Activated B cell treated with CpG ODN at 0.5 μM for 24 hours (primary cell): ENCODE measurements at regions not wholly inside any gene's neighbourhood (a gene's known extent, or its start where the extent isn't known, plus 50 kb on each side); places are given as distances from the start of the nearest gene placed in this dataset.

Experiments
- ATAC-seq: fragments of 200-7000 bp; cut with Tn5 transposase; one replicate; pipeline ENCODE4 v1.10.0; 2021; ENCODE audit warnings: low read depth, mild to moderate bottlenecking, moderate library complexity
- CTCF ChIA-PET: fragments of 350-600 bp; sonication (Branson Sonifier 250); formaldehyde crosslinking; loops from one replicate; lab custom pipeline; 2021; ENCODE audit warnings: antibody characterized with exemption; lab: Charles Lee
- POLR2A ChIA-PET: fragments of 350-600 bp; sonication (Branson Sonifier 250); formaldehyde crosslinking; loops from one replicate; lab custom pipeline; 2021; ENCODE audit warnings: antibody characterized with exemption; lab: Charles Lee
- DNase-seq: peaks from one replicate; pipeline ENCODE4 v3.0.0; 2022
- H3K27ac Mint-ChIP-seq: one replicate; pipeline ENCODE4 v1.8.0; 2020; ENCODE audit warnings: mixed read lengths
- H3K27me3 Mint-ChIP-seq: one replicate; pipeline ENCODE4 v1.8.0; 2021; ENCODE audit warnings: mixed read lengths
- H3K36me3 Mint-ChIP-seq: one replicate; pipeline ENCODE4 v1.8.0; 2021; ENCODE audit warnings: low read depth, mixed read lengths
- H3K4me1 Mint-ChIP-seq: one replicate; pipeline ENCODE4 v1.8.0; 2021; ENCODE audit warnings: mixed read lengths
- H3K4me3 Mint-ChIP-seq: one replicate; pipeline ENCODE4 v1.8.0; 2020; ENCODE audit warnings: mild to moderate bottlenecking, mixed read lengths
- H3K9me3 Mint-ChIP-seq: one replicate; pipeline ENCODE4 v1.8.0; 2020; ENCODE audit warnings: mixed read lengths
- CTCF ChIP-seq: fragments of 200-600 bp; IDR thresholded peaks from one replicate; pipeline ENCODE4 v1.8.0; 2022; ENCODE audit warnings: antibody characterized with exemption, mild to moderate bottlenecking
- intact Hi-C: fragments of 100-400 bp; cut with micrococcal nuclease; formaldehyde crosslinking; loops from one replicate; pipeline ENCODE4 v1.15.1; 2024

- no peak for TF ChIP-seq CTCF
- Mint-ChIP-seq H3K4me1 (no peaks in the 10 kb centered on the region), H3K27me3 (no peaks in the 10 kb centered on the region), H3K27ac (no peak overlapping the region), H3K36me3 (no peaks in the 10 kb centered on the region), H3K9me3 (peaks cover 6% of the 10 kb centered on the region), H3K4me3 (no peak overlapping the region)
- ChIA-PET CTCF (no interaction called here), POLR2A (no interaction called here)
- intact Hi-C loops = no loop called here
- no peak for DNase-seq
- no peak for ATAC-seq
These were observed 161.6 kb downstream of the IL15 start for GRCh38 chr4:141797966-141798365.

- Mint-ChIP-seq H3K4me3 (no peak overlapping the region), H3K27ac (no peak overlapping the region), H3K9me3 (no peaks in the 10 kb centered on the region), H3K4me1 (no peaks in the 10 kb centered on the region), H3K36me3 (no peaks in the 10 kb centered on the region), H3K27me3 (no peaks in the 10 kb centered on the region)
- ChIA-PET CTCF (no interaction called here), POLR2A (no interaction called here)
- no peak for ATAC-seq
- DNase-seq = no peak
- TF ChIP-seq CTCF = no peak
- intact Hi-C loops = no loop called here
These were observed 165.2 kb downstream of the IL15 start for GRCh38 chr4:141801558-141801957.

GRCh38 chr4:141802333-141802732, 165.9 kb downstream of the IL15 start:
- Mint-ChIP-seq H3K36me3 (no peaks in the 10 kb centered on the region), H3K4me1 (no peaks in the 10 kb centered on the region), H3K27ac (no peak overlapping the region), H3K9me3 (no peaks in the 10 kb centered on the region), H3K27me3 (no peaks in the 10 kb centered on the region), H3K4me3 (no peak overlapping the region)
- no peak for DNase-seq
- no peak for TF ChIP-seq CTCF
- ATAC-seq = no peak
- ChIA-PET CTCF (no interaction called here), POLR2A (no interaction called here)
- intact Hi-C loops = no loop called here

GRCh38 chr4:141804836-141805235, 168.5 kb downstream of the IL15 start:
- intact Hi-C loops = no loop called here
- ATAC-seq (no peak), DNase-seq (no peak)
- H3K27me3 Mint-ChIP-seq = no peaks in the 10 kb centered on the region
- H3K9me3 Mint-ChIP-seq = no peaks in the 10 kb centered on the region
- no peak overlapping the region for H3K27ac Mint-ChIP-seq
- H3K36me3 Mint-ChIP-seq = no peaks in the 10 kb centered on the region
- POLR2A ChIA-PET = no interaction called here
- no peak overlapping the region for H3K4me3 Mint-ChIP-seq
- CTCF ChIA-PET = no interaction called here
- no peak for TF ChIP-seq CTCF
- no peaks in the 10 kb centered on the region for H3K4me1 Mint-ChIP-seq

GRCh38 chr4:141807103-141807891, 170.9 kb downstream of the IL15 start:
- Mint-ChIP-seq H3K36me3 (no peaks in the 10 kb centered on the region), H3K4me1 (no peaks in the 10 kb centered on the region), H3K27ac (no peak overlapping the region), H3K27me3 (no peaks in the 10 kb centered on the region), H3K4me3 (no peak overlapping the region), H3K9me3 (no peaks in the 10 kb centered on the region)
- ChIA-PET POLR2A (no interaction called here), CTCF (no interaction called here)
- TF ChIP-seq CTCF = no peak
- intact Hi-C loops = no loop called here
- DNase-seq = no peak
- no peak for ATAC-seq
